Endodermal cell (in vitro differentiated cells): ENCODE measurements at regions not wholly inside any gene's neighbourhood (a gene's known extent, or its start where the extent isn't known, plus 50 kb on each side); places are given as distances from the start of the nearest gene placed in this dataset.

Source experiments
- DNase-seq: peaks from one replicate; pipeline ENCODE4 v3.0.0-alpha.2; 2017
- H3K27ac ChIP-seq: 2 replicates; pipeline ENCODE4 v1.5.1; 2013; ENCODE audit warnings: mild to moderate bottlenecking, low read depth, low read length, moderate library complexity
- H3K27me3 ChIP-seq: 2 replicates; pipeline ENCODE4 v1.6.1; 2013; ENCODE audit warnings: mild to moderate bottlenecking, low read length, moderate library complexity; ENCODE audit not compliant: insufficient read depth, control insufficient read depth, poor library complexity, severe bottlenecking
- H3K36me3 ChIP-seq: 2 replicates; pipeline ENCODE4 v1.7.0; 2013; ENCODE audit warnings: mild to moderate bottlenecking, low read length, moderate library complexity; ENCODE audit not compliant: control insufficient read depth, insufficient read depth
- H3K4me1 ChIP-seq: one replicate; pipeline ENCODE4 v1.7.0; 2013; ENCODE audit warnings: low read length; ENCODE audit not compliant: control insufficient read depth, insufficient read depth
- H3K4me3 ChIP-seq: 2 replicates; pipeline ENCODE4 v1.5.1; 2013; ENCODE audit warnings: mild to moderate bottlenecking, low read length, moderate library complexity
- H3K9ac ChIP-seq: 2 replicates; pipeline ENCODE4 v1.6.1; 2013; ENCODE audit warnings: mild to moderate bottlenecking, low read length, moderate library complexity; ENCODE audit not compliant: poor library complexity, severe bottlenecking; ENCODE audit errors: extremely low read depth
- H3K9me3 ChIP-seq: 2 replicates; pipeline ENCODE4 v1.6.1; 2013; ENCODE audit warnings: mild to moderate bottlenecking, low read length, moderate library complexity; ENCODE audit not compliant: control insufficient read depth
- H3K27ac Mint-ChIP-seq: 2 replicates; pipeline ENCODE4 v1.8.0; 2020; ENCODE audit warnings: mixed read lengths
- H3K27me3 Mint-ChIP-seq: 2 replicates; pipeline ENCODE4 v1.8.0; 2021; ENCODE audit warnings: mild to moderate bottlenecking, mixed read lengths; ENCODE audit not compliant: insufficient read depth
- H3K36me3 Mint-ChIP-seq: 2 replicates; pipeline ENCODE4 v1.8.0; 2020; ENCODE audit warnings: low read depth, mixed read lengths
- H3K4me1 Mint-ChIP-seq: 2 replicates; pipeline ENCODE4 v1.8.0; 2020; ENCODE audit warnings: mixed read lengths
- H3K4me3 Mint-ChIP-seq: 2 replicates; pipeline ENCODE4 v1.8.0; 2020; ENCODE audit warnings: mild to moderate bottlenecking, moderate library complexity, mixed read lengths
- H3K9me3 Mint-ChIP-seq: 2 replicates; pipeline ENCODE4 v1.8.0; 2020; ENCODE audit warnings: mild to moderate bottlenecking, mixed read lengths
- CTCF ChIP-seq: fragments of 200-600 bp; sonication (generic); conservative IDR thresholded peaks from 2 replicates; pipeline ENCODE4 v1.5.0; 2021; ENCODE audit warnings: antibody characterized with exemption, mild to moderate bottlenecking
- WGBS, 2 experiments: methylation state at CpG; one replicate each; pipeline versions ENCODE4 v1.1.5 to v1.1.7; 2013; ENCODE audit warnings: missing lambda C conversion rate in 2 of 2, mixed read lengths in 1 of 2; ENCODE audit not compliant: insufficient coverage in 1 of 2, insufficient read length in 1 of 2; 5-methylcytosine and 5-hydroxymethylcytosine counted together

GRCh38 chr12:24741216-24741615 is 207.7 kb downstream of the BCAT1 start:
- Mint-ChIP-seq H3K27me3 (no peaks in the 10 kb centered on the region), H3K4me1 (peaks cover 13% of the 10 kb centered on the region), H3K36me3 (no peaks in the 10 kb centered on the region), H3K27ac (no peak overlapping the region), H3K4me3 (no peak overlapping the region), H3K9me3 (no peaks in the 10 kb centered on the region)
- no peak for DNase-seq
- Histone ChIP-seq H3K9ac (no peak overlapping the region), H3K9me3 (no peaks in the 10 kb centered on the region), H3K27ac (no peak overlapping the region), H3K27me3 (no peaks in the 10 kb centered on the region), H3K4me3 (no peak overlapping the region), H3K36me3 (no peaks in the 10 kb centered on the region), H3K4me1 (peaks cover 5% of the 10 kb centered on the region)
- TF ChIP-seq CTCF = no peak
- WGBS, 2 experiments = 91% methylated on average over 6 to 9 of the region's 9 CpGs

GRCh38 chr12:24739106-24739779 is 209.7 kb downstream of the BCAT1 start:
- WGBS, 2 experiments = no CpG with 5 or more reads among the region's 2 CpGs
- H3K27me3 ChIP-seq = no peaks in the 10 kb centered on the region
- no peak overlapping the region for H3K27ac Mint-ChIP-seq

DNA sequence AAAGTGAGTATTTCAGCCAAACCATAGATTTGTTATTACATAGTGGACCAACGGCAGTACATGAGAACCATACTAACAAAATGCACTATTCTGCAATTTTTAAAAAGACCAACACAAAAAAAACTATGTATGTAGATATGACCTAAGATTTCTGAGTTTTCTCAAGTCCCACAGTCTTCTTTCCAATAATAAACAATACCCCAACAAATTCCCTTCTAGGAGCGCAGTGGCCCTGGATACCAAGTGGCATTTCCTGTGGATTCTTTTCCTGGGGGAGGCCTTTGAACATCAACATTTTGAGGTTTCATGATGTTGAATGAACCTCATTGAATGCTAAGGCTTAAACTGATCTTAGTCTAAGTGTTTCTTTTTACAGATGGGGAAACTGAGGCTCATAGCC is 210.5 kb downstream of the BCAT1 start:
- no peak for DNase-seq
- no peak overlapping the region for H3K27ac Mint-ChIP-seq
- Histone ChIP-seq H3K4me3 (no peak overlapping the region), H3K9ac (no peak overlapping the region), H3K27ac (no peak overlapping the region), H3K27me3 (no peaks in the 10 kb centered on the region), H3K36me3 (no peaks in the 10 kb centered on the region), H3K9me3 (no peaks in the 10 kb centered on the region), H3K4me1 (peaks cover 5% of the 10 kb centered on the region)
- TF ChIP-seq CTCF = no peak
- no peaks in the 10 kb centered on the region for H3K9me3 Mint-ChIP-seq
- H3K36me3 Mint-ChIP-seq = no peaks in the 10 kb centered on the region
- H3K27me3 Mint-ChIP-seq = no peaks in the 10 kb centered on the region
- H3K4me1 Mint-ChIP-seq = peaks cover 13% of the 10 kb centered on the region
- H3K4me3 Mint-ChIP-seq = no peak overlapping the region
- WGBS, 2 experiments = 100% methylated on average over 2 of the region's 2 CpGs; no CpG with 5 or more reads in 1 of the 2 experiments

More at GRCh38 chr12:24739106-24739779, 209.7 kb downstream of the BCAT1 start:
- Histone ChIP-seq H3K9me3 (no peaks in the 10 kb centered on the region), H3K4me1 (peaks cover 5% of the 10 kb centered on the region), H3K36me3 (no peaks in the 10 kb centered on the region), H3K27ac (no peak overlapping the region), H3K4me3 (no peak overlapping the region), H3K9ac (no peak overlapping the region)
- Mint-ChIP-seq H3K36me3 (no peaks in the 10 kb centered on the region), H3K27me3 (no peaks in the 10 kb centered on the region), H3K4me3 (no peak overlapping the region), H3K9me3 (no peaks in the 10 kb centered on the region), H3K4me1 (peaks cover 13% of the 10 kb centered on the region)
- TF ChIP-seq CTCF = no peak
- DNase-seq = no peak
